ENCODE measurements at regions not wholly inside any gene's neighbourhood (a gene's known extent, or its start where the extent isn't known, plus 50 kb on each side); places are given as distances from the start of the nearest gene placed in this dataset.

DNA sequence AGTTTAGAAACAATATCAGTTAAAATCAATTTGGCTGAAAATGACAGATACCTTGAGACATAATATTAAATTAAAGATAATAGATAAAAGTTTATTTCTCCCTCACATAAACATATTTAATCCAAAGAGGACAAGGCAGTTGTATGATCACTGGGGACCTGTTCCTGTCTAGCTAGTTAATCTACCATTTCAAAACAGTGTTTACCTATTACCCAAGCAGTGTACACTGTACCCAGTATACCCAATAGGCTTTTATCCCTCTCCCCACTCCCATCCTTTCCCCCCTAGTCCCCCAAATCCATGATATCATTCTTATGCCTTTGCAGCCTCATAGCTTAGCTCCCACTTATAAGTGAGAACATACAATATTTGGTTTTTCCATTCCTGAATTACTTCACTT lies 229.7 kb upstream of the LARGE1 start:
- TF ChIP-seq, protein P1, sequence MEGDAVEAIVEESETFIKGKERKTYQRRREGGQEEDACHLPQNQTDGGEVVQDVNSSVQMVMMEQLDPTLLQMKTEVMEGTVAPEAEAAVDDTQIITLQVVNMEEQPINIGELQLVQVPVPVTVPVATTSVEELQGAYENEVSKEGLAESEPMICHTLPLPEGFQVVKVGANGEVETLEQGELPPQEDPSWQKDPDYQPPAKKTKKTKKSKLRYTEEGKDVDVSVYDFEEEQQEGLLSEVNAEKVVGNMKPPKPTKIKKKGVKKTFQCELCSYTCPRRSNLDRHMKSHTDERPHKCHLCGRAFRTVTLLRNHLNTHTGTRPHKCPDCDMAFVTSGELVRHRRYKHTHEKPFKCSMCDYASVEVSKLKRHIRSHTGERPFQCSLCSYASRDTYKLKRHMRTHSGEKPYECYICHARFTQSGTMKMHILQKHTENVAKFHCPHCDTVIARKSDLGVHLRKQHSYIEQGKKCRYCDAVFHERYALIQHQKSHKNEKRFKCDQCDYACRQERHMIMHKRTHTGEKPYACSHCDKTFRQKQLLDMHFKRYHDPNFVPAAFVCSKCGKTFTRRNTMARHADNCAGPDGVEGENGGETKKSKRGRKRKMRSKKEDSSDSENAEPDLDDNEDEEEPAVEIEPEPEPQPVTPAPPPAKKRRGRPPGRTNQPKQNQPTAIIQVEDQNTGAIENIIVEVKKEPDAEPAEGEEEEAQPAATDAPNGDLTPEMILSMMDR (IDR thresholded peaks at IDR 0.05), result no peak
- TF ChIP-seq POLR2A (IDR thresholded peaks at IDR 0.05), result no peak

Measured in heart left ventricle (tissue), 13 donors.